ENCODE measurements at regions not wholly inside any gene's neighbourhood (a gene's known extent, or its start where the extent isn't known, plus 50 kb on each side); places are given as distances from the start of the nearest gene placed in this dataset.

DNA sequence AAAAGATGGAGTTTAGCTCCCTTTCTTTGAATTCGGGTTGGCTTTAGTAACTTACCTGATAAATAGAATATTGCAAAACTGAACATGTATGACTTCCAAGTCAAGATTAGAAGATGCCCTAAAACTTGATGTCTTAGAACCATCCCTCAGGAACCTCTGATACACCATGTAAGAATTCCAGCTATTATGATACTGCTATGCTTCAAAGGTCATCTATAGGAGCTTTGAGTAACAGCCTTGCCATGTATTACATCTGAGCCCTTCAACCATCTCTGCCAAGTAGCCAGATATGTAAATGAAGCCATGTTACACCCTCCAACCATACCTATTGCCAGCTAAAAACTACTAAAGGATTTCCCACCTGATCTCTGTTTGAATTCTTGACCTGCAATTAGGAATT lies 854.2 kb downstream of the SI start:
- TF ChIP-seq ZNF12 (CRISPR knock-in tag; IDR thresholded peaks at IDR 0.05): no peak
- TF ChIP-seq YY1 (IDR thresholded peaks at IDR 0.05; ENCODE audit: borderline replicate concordance in 1 of 3, control insufficient read depth in 1 of 3, extremely low read depth in 1 of 3, insufficient read depth in 3 of 3, insufficient read length in 1 of 3, insufficient replicate concordance in 2 of 3, low read depth in 1 of 3, low read length in 2 of 3): no peak
- no peak for TF ChIP-seq HMG20A (CRISPR knock-in tag; conservative IDR thresholded peaks at IDR 0.05)
- no peak for TF ChIP-seq NCOA2 (IDR thresholded peaks at IDR 0.05; ENCODE audit: partially characterized antibody in 2 of 2)
